GM04504 (cell line): ENCODE measurements at regions not wholly inside any gene's neighbourhood (a gene's known extent, or its start where the extent isn't known, plus 50 kb on each side); places are given as distances from the start of the nearest gene placed in this dataset.
"Not testable (repeated sequence)": the region's sequence is repeated elsewhere in the genome, so short reads cannot be mapped to it uniquely, and the experiment has no call there.

Source experiments
- DNase-seq: peaks from one replicate; pipeline ENCODE4 v3.0.0-alpha.2; 2012; ENCODE audit warnings: low read depth

DNA sequence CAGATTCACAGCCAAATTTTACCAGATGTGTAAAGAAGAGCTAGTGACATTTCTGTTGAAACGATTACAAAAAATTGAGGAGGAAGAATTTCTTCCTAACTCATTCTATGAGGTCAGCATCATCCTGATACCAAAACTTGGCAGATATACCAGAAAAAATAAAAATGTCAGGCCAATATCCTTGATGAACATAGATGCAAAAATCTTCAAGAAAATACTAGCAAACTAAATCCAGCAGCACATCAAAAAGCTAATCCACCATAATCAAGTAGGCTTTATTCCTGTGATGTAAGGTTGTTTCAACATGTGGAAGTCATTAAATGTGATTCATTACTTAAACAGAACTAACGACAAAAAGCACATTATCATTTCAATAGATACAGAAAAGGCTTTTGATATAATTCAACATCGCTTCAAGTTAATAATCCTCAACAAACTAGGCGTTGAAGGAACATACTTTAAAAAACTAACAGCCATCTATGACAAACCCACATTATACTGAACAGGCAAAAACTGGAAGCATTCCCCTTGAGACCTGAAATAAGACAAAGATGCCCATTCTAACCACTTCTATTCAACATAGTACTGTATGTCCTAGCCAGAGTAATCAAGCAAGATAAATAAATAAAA lies 807.7 kb upstream of the ZWINT start:
- no peak for DNase-seq

DNA sequence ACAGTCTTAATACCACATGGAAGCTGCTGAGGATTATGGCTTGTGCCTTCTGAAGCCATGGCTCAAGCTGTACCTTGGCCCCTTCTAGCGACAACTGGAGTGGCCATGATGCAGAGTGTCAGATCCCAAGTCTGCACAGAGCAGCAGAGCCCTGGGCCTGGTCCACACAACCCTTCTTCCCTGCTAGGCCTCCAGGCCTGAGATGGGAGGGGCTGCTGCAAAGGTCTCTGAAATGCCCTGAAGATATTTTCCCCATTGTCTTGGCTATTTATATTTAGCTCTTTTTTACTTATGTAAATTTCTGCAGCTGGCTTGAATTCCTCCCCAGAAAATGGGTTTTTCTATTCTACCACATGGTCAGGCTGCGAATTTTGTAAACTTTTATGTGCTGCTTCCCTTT lies 804.6 kb upstream of the ZWINT start:
- DNase-seq, result no peak

DNA sequence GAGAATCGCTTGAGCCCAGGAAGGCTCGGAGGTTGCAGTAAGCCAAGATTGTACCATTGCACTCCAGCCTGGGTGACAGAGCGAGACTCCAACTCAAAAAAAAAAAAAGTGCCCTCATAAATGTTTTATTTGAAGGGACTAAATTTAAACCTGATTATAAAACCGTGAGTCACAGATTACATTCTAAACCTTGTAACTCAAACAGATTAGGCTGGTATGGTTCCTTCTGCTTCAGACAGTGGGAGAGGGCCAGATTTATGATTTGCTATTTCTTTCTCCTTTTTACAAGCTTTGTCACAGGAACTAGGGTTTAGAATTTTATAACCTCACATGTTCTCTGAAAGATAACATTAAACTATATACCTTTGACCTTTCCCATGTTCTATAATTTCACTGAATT lies 801.2 kb upstream of the ZWINT start:
- no peak for DNase-seq

DNA sequence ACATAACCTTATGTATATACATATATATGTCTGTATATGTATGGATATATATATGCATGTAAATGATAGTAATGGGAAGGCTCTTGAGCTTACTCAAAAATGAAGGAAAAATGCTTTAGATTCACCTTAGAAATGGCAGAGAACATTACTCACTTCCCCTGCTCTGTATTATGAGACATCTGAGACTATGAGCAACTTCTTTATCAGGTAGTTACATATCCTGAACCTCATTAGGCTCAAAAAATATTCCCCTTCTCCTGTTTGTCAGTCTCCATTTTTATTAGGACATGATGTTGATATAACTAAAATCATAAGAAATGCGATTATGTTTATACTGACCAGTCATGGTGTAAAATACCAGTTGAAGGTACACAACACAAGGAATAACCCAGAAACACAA lies 800.1 kb upstream of the ZWINT start:
- DNase-seq, result no peak

DNA sequence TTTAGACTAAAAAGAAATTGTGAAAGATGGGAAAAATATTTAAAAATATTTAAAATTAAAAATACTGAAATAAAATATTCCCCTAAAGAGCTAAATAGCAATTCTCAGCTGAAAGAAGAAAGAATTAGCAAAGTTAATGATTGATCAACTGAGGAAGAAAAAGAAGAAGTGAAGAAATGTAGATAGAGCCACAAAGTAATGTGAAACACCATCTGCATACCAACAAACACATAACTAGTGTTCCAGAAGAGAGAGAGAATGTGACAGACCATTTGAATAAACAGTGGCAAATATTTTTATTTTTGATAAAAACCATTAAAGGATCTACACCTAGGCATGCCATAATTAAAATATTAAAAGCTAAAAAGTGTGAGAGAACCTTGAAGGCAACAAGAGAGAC lies 784.5 kb upstream of the ZWINT start:
- DNase-seq, result no peak

DNA sequence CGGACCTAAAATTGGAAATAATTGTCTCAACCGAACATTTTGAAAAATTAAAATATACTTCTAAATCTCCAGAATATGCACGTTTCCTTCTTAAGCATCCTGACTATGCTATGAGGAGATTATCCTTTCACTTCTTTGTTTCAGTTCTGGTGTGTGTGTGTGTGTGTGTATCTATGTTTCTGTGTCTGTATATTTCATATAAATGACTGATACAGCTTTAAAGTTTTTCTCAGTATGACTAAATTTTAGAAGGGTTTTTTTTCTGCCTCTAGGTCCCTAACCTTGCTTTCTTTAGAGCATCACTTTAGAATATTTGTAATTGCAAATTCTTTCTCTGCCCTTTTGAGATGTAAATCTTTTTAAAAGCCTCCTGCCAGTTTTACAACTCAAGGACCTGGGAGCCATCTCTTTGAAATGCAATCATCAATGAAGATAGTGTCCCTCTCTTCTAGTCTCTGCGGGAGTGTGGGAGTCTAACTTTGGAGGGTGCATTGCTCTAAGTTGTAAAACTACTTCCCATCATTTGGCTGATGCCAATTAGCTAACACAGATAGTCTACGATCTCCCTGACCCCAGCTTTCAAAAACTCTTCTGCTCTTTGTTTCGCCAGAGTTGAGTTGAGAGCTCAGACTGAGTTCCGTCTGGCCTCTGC lies 782.0 kb upstream of the ZWINT start:
- DNase-seq, result no peak

DNA sequence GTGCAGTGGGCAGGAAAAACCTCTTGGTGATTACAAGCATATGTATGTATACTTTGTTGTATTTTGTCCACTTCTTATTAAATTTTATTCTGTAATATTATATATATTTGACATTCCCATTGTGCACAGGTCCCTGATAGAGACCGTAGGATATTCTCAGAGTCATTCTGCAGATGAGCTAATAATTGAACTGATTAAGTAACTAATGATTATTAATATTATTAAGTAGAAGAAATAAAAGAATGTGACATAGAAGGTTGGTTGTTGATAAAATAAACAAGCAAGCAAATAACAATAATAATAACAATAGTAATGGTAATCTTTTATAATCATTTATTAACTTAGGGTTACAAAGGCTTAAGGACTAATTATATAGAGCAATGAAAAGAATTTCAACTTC lies 780.6 kb upstream of the ZWINT start:
- DNase-seq, result no peak

DNA sequence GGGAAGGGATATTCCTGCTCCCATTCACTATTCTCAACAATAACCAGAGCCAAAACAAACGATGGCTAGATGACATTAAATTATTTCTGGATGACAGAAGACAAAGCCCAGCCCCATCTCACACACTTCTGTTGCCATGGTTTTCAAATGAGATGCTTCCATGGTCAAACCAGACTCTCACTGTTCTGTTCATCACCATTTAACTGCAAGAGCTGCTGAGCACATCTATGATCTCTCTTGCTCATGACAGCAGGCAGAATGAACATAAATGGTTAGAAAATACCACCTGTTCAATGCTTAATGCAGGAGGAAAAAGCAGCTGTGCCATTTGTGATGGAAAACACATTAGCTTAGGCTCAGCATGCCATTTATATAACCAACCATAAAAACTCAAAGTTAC lies 758.6 kb upstream of the ZWINT start:
- no peak for DNase-seq

DNA sequence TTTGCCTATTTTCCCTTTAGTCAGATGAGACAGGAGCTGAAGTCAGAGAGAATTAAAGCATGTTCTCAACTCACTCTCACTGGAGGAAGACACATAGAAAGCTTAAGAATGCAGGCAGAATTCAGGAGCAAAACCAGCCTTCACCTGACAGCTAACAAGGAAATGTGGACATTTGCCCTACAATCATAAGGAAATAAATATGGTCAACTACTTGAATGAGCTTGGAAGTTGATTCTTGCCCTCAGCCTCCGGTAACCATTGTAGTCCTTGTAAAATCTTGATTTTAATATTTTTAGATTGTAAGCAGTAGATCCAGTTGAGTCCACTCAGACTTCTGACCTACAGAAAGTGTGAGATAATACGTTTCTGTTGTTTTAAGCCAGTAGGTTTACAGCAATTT lies 752.5 kb upstream of the ZWINT start:
- DNase-seq, result no peak

DNA sequence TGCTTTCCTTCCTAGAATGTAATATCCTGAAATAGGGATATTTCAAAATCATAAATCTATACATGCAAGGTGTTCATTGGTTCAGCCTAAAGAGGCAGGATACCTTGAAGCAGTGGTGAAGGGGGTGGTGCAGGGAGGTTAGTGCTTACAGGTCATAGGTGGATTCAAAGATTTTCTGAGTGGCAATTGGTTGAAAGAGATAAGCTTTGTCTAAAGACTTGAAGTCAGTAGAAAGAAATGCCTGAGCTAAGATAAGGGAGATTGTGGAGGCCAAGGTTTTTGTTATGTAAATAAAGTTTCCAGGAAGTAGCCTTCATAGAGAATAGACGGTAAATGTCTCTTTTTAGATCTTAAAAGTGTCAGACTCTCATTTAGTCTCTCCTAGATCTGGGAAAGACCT lies 741.2 kb upstream of the ZWINT start:
- no peak for DNase-seq

DNA sequence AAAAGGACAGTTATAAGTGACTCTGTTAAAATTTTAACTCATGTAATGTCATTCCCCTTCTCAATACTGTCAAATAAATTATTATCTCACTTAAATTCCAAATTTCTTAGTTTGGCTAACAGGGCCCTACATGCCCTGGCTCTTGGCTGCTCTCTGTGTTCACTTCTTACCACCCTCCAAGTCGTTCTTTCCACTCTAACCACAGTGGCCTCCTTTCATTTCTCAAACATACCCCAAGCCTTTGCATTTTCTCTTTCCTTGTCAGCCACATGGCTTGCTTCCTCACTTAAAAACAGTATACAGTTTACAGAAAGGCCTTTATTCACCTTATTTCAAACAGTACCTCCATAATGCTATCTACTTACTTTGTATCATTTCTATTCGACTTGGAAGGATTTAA lies 737.1 kb upstream of the ZWINT start:
- no peak for DNase-seq

DNA sequence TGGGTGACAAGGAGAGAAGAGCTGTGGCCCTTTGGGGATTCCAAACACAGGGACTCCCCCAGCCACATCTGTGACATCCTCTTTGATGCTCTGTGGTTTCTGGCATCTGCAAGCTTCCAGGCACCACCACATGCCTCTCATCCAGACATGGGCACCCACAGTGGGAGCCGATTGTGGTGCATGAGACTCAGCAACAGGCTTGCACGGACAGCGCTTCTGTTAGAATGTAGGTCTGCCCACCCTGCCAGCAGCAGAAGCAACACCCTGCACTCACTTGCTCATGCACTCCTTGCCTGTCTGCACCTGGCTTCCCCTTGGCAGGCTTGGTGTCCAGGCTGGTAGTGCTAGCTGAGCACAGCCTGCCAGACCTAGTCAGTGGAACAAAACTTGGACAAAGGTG lies 735.0 kb upstream of the ZWINT start:
- DNase-seq, result no peak

DNA sequence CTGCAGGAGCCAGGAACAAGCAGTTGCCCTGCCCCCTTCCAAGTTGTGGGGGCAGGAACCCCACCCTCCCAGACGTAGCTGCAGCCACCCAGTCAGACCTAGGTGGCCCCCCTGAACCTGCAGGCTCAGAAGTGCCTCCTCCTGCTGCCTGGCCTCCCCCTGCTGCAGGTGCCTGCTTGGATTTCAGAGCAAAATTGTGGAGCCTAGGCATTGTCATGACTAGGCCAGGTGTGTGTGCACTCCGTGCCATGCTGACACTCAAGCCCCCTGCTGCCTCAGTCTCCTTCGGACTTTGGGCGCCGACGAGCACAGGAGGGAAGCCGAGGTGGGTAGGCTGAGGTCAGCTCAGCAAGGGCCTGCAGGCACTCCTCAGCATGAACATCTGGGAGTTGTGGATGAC lies 733.9 kb upstream of the ZWINT start:
- DNase-seq, result no peak

DNA sequence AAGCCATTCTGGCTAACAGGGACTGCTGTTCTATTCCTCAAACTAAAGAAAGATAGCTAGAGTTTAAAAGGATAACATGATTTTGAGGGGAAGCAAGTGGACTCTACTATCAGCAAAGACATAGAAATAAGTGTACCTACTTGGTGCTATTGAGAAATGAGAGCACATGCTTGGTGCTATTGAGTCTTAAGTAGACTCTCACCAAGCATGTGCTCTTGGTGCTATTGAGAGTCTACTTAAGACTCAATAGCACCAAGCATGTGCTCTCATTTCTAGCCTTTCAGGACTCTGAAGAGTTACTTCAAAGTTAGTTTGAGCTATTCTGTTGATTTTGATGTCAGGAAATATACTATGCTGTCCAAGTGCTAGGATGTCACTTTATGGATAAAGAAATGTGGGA lies 733.0 kb upstream of the ZWINT start:
- DNase-seq, result no peak

DNA sequence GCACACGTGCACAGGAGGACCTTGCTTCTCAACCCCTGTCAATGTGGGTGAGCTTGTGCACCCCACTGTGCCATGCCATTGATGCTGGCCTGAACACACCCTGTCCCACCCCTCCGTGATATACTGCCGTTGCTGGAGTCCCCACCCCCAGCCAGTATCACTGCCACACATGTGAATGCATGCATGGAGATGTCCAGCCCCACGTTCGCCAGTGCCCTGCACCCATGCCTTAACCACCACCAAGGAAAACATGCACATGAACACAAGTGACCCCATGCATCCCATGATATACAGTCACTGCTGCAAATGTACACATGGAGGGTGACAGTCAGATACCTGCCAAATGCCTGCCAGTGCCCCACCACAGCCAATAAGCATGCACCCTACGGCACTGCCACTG lies 692.5 kb upstream of the ZWINT start:
- DNase-seq, result no peak

DNA sequence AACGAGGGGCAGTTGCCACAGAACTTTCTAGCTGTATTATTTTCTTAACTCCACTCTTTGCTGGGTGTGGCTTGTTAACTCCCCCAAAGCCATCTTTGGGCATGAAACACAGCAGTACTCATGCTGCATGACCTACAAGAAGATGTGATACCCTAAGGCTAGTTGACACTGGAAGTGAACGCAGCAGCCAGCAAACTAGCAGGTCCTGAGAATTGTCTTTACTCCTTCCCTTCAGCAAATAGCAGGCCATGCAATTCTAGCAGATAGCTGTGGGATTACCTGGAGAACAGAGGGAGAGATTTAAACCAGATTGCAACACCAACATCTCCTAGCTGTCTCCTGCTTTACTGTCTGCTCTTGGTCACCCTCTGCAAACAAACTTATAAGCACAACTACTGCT lies 688.0 kb upstream of the ZWINT start:
- no peak for DNase-seq

DNA sequence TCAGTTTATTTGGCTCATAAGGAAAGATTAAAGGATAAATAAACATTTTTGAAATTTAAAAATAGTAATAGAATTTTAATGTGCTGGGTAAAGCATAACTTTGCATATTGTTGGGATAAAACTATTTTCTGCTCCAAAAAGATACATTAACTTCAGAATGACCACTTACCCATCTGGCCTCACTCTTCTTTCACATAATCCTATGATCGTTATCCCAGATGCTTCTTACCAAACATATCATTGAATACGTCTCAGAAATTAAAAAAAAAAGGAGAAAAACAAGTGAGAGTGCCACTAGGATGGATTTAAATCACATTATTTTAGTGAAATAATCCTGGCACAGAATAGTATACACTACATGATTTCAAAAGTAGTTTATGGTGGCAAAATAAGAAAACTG lies 677.5 kb upstream of the ZWINT start:
- no peak for DNase-seq

DNA sequence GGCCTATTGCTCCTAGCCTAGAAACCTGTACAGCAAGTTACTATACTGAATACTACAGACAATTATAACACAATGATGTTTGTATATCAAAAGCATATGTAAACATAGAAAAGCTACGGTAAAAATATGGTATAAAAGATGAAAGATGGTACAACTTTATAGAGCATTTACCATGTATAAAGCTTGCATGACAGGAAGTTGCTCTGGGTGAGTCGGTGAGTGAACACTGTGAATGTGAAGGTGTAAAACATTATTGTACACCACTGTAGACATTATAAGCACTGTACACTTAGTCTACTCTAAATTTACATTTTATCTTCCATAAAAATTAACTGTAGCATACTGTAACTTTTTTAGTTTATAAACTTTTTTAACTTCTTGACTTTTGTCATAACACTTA lies 674.3 kb upstream of the ZWINT start:
- no peak for DNase-seq

DNA sequence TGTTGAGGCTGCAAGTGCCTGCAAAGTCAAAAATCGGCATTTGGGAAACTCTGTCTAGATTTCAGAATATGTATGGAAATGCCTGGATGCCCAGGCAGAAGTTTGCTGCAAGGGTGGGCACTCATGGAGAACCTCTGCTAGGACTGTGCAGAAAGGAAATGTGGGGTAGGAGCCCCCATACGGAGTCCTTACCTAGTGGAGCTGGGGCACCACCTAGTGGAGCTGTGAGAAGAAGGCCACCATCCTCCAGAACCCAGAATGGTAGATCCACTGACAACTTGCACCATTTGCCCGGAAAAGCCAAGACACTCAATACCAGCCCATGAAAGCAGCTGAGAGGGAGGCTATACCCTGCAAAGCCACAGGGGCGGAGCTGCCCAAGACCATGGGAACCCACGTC lies 671.2 kb upstream of the ZWINT start:
- not testable (repeated sequence) for DNase-seq

DNA sequence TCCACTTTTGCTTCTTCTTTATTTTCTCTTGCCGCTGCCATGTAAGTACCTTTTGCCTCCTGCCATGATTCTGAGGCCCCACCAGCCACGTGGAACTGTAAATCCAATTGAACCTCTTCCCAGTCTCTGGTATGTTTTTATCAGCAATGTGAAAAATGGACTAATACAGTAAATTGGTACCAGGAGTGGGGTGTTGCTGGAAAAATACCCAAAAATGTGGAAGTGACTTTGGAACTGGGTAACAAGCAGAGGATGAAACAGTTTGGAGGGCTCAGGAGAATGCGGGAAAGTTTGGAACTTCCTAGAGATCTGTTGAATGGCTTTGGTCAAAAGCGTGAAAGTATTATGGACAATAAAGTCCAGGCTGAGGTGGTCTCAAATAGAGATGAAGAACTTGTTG lies 670.3 kb upstream of the ZWINT start:
- no peak for DNase-seq

DNA sequence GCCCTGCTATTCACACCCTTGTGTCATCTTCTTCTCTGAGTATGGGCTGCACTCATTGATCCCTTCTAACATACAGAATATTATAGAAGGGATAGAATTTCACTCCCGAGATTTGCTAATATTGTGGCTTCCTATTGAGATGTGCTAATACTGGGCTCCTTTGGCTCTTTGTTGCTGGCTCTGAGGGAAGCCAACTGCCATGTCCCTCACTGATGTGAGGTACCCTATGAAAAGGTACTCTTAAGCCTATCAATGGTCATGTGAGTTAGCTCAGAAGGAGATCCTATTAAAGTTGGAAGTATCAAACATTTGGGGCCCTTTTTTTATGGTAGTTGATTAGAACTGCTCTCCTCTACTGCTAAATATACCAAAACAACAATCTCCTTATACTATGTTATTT lies 665.2 kb upstream of the ZWINT start:
- no peak for DNase-seq

DNA sequence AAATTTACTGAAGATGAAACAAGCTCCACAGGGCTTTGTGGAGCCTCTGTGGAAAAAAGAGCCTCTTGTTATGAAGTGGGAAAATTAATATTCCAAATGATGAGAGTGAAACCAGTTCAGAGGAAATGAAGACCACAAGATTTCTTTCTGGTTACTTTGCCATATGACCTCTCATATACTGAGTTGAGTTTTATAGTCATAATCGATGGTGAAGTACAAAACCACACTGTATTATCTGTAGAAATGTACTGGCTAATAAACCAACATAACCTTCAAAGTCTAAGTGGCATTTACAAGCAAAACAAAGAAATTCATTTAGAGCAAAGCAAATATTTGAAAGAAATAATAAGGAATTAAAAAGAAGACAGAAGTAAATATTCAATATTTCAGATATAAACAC lies 662.6 kb upstream of the ZWINT start:
- no peak for DNase-seq

DNA sequence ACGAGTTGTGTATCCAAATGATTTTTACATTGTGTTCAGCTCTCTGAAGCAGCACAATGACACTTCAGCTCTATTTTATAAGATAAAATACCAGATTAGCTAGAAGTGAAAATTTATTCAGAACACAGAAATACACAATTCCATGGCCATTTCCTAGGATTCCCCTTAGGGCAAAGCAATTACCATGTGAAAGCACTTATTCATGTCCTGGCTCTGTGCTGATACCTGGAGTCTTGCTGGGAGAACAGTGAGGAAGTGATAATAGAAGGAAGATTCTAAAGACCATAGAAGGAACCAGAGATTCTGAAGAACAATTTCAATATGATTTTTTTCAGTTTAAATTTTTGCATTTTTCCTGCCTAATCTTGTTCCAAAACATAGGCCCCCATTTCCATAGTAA lies 657.4 kb upstream of the ZWINT start:
- DNase-seq, result no peak

DNA sequence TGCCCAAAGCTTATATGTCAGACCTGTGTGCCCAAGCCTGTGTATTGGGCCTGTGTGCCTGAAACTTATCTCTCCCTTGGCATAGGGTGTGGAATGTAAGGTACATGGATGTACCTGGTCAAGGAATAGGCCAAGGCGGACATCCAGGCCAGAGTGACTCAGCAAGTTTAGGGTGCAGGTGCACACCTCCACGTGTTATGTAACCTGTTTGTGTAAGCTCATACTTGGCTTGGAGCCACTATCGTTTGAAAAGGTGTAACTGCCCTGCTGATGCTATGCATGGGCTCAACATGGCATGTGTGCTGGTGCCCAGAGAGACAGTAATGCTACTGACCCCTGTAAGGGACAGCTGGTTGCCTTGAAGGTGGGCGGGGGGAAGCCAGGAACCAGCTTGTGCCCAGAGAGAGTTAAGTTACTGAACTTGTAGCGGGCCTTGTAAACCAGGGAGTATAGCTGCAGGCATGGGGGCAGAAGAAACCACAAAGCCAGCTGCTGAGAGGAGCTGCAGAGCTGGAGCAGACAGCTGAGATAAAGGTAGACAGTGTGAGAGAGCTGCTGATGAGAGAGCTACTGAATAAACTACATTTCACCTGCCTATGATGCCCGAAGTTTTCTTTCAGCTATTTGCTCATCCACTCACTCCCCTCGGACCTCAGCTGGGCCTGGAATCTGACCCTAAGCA lies 656.4 kb upstream of the ZWINT start:
- DNase-seq, result no peak
